AG04450 (cell line): ENCODE measurements at regions not wholly inside any gene's neighbourhood (a gene's known extent, or its start where the extent isn't known, plus 50 kb on each side); places are given as distances from the start of the nearest gene placed in this dataset.

Experiments used
- CTCF ChIA-PET: fragments of 300-600, 350-600 bp; formaldehyde crosslinking; extraction: SDS; loops from one replicate; lab custom pipeline; 2022; ENCODE audit warnings: antibody characterized with exemption, inconsistent platforms; lab: Charles Lee
- POLR2A ChIA-PET: fragments of 350-600 bp; formaldehyde crosslinking; extraction: SDS; loops from one replicate; lab custom pipeline; 2021; ENCODE audit warnings: antibody characterized with exemption, inconsistent platforms; lab: Yijun Ruan, JAX
- DNase-seq: peaks from one replicate; pipeline ENCODE4 v3.0.0-alpha.2; 2011; ENCODE audit warnings: low read depth, low spot score
- H3K27ac ChIP-seq: one replicate; pipeline ENCODE4 v1.5.1; 2012; ENCODE audit warnings: low read depth, low read length, control low read depth
- H3K27me3 ChIP-seq: one replicate; pipeline ENCODE4 v1.6.0; 2012; ENCODE audit warnings: low read length; ENCODE audit not compliant: control insufficient read depth, insufficient read depth
- H3K4me3 ChIP-seq: 2 replicates; pipeline ENCODE4 v1.5.1; 2011; ENCODE audit warnings: mild to moderate bottlenecking, low read depth, low read length, control low read depth
- H3K9me3 ChIP-seq: 2 replicates; pipeline ENCODE4 v1.5.1; 2012; ENCODE audit warnings: low read length; ENCODE audit not compliant: control insufficient read depth, insufficient read depth
- TF ChIP-seq, protein P1 (sequence below): IDR thresholded peaks from 2 replicates; pipeline ENCODE4 v1.5.1; 2011; ENCODE audit warnings: low read depth, low read length, control low read depth, inconsistent platforms

- H3K27me3 ChIP-seq, result no peaks in the 10 kb centered on the region
- no peaks in the 10 kb centered on the region for H3K9me3 ChIP-seq
- POLR2A ChIA-PET, result no interaction called here
- no peak overlapping the region for H3K27ac ChIP-seq
- CTCF ChIA-PET, result no interaction called here
- no peak for DNase-seq
- H3K4me3 ChIP-seq, result no peak overlapping the region
- TF ChIP-seq, protein P1, sequence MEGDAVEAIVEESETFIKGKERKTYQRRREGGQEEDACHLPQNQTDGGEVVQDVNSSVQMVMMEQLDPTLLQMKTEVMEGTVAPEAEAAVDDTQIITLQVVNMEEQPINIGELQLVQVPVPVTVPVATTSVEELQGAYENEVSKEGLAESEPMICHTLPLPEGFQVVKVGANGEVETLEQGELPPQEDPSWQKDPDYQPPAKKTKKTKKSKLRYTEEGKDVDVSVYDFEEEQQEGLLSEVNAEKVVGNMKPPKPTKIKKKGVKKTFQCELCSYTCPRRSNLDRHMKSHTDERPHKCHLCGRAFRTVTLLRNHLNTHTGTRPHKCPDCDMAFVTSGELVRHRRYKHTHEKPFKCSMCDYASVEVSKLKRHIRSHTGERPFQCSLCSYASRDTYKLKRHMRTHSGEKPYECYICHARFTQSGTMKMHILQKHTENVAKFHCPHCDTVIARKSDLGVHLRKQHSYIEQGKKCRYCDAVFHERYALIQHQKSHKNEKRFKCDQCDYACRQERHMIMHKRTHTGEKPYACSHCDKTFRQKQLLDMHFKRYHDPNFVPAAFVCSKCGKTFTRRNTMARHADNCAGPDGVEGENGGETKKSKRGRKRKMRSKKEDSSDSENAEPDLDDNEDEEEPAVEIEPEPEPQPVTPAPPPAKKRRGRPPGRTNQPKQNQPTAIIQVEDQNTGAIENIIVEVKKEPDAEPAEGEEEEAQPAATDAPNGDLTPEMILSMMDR, result no peak
Observed at GRCh38 chr11:33449798-33450197, 192.6 kb downstream of the HIPK3 start.

- H3K27ac ChIP-seq, result no peak overlapping the region
- no peaks in the 10 kb centered on the region for H3K9me3 ChIP-seq
- TF ChIP-seq, protein P1, result no peak
- ChIA-PET CTCF (no interaction called here), POLR2A (no interaction called here)
- no peak for DNase-seq
- H3K4me3 ChIP-seq, result no peak overlapping the region
- H3K27me3 ChIP-seq, result no peaks in the 10 kb centered on the region
Observed at GRCh38 chr11:33448461-33449130, 191.4 kb downstream of the HIPK3 start.

- TF ChIP-seq, protein P1, result no peak
- POLR2A ChIA-PET, result interaction anchor here (0.6 kb wide), 2 partner anchors 69 to 247 kb away, joined by 3 read pairs; no protein-coding TSS in a partner anchor
- CTCF ChIA-PET, result interaction anchor here (0.6 kb wide), 1 partner anchor 291 kb away, joined by 3 read pairs; no protein-coding TSS in a partner anchor
- H3K27ac ChIP-seq, result no peak overlapping the region
- no peak overlapping the region for H3K4me3 ChIP-seq
- no peaks in the 10 kb centered on the region for H3K27me3 ChIP-seq
- DNase-seq, result no peak
- no peaks in the 10 kb centered on the region for H3K9me3 ChIP-seq
Observed at GRCh38 chr11:33445761-33446161, 188.6 kb downstream of the HIPK3 start.

GRCh38 chr11:33444835-33445594, 187.8 kb downstream of the HIPK3 start:
- H3K4me3 ChIP-seq, result no peak overlapping the region
- CTCF ChIA-PET, result no interaction called here
- H3K27ac ChIP-seq, result no peak overlapping the region
- H3K9me3 ChIP-seq, result no peaks in the 10 kb centered on the region; the same call in 1 of the 2 replicates
- DNase-seq, result no peak
- POLR2A ChIA-PET, result no interaction called here
- TF ChIP-seq, protein P1, result no peak
- H3K27me3 ChIP-seq, result no peaks in the 10 kb centered on the region

DNA sequence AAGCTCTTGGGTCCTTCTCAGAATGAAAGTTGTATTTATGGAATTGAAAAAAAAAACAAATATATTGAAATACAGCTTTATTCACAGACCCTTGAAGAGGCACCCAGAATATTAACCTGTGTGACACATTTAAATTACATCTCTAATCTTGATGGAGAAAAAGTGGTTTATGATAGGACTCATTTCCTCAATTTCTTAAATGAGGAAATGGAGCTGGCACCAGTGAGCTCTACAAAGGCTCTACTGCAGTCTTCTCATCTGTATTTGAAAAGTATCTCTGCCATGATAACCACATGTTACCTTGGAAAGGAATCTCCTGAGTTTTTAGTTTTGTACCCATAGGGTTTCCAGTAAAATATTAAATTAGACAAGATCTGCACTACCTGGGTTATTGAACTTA, 186.5 kb downstream of the HIPK3 start:
- no peak overlapping the region for H3K27ac ChIP-seq
- H3K27me3 ChIP-seq, result no peaks in the 10 kb centered on the region
- no peaks in the 10 kb centered on the region; the same call in 1 of the 2 replicates for H3K9me3 ChIP-seq
- ChIA-PET CTCF (no interaction called here), POLR2A (interaction anchor here (0.5 to 0.7 kb wide), 2 partner anchors 87 to 111 kb away, joined by 3 read pairs; no protein-coding TSS in a partner anchor)
- TF ChIP-seq, protein P1, result no peak
- no peak overlapping the region for H3K4me3 ChIP-seq
- DNase-seq, result no peak
